OCI-LY1 (cell line): ENCODE measurements at regions not wholly inside any gene's neighbourhood (a gene's known extent, or its start where the extent isn't known, plus 50 kb on each side); places are given as distances from the start of the nearest gene placed in this dataset.

Experiments
- H2AFZ ChIP-seq: fragments of 200-600 bp; sonication (generic), shearing (Covaris generic); 2 replicates; pipeline ENCODE4 v1.6.0; 2014; ENCODE audit warnings: antibody characterized with exemption, mild to moderate bottlenecking, low read length
- H3F3A ChIP-seq: fragments of 200-600 bp; sonication (generic), shearing (Covaris generic); 2 replicates; pipeline ENCODE4 v1.6.0; 2014; ENCODE audit warnings: mild to moderate bottlenecking, antibody characterized with exemption, low read length, moderate library complexity; ENCODE audit not compliant: insufficient read depth
- H3K27ac ChIP-seq: fragments of 200-600 bp; sonication (generic); 2 replicates; pipeline ENCODE4 v1.5.1; 2014; ENCODE audit warnings: low read length, mixed run types, mild to moderate bottlenecking, low read depth; ENCODE audit not compliant: poor library complexity, severe bottlenecking
- H3K27me3 ChIP-seq: fragments of 200-600 bp; sonication (generic); 2 replicates; pipeline ENCODE4 v1.6.0; 2014; ENCODE audit warnings: antibody characterized with exemption, mild to moderate bottlenecking, low read length, moderate library complexity; ENCODE audit not compliant: insufficient read depth
- H3K36me3 ChIP-seq: fragments of 200-600 bp; sonication (generic); 2 replicates; pipeline ENCODE4 v1.6.1; 2014; ENCODE audit warnings: mild to moderate bottlenecking, antibody characterized with exemption, low read length, moderate library complexity, mixed read lengths; ENCODE audit not compliant: insufficient read depth
- H3K4me1 ChIP-seq: fragments of 200-600 bp; sonication (generic); 2 replicates; pipeline ENCODE4 v1.5.1; 2014; ENCODE audit warnings: mild to moderate bottlenecking, low read length, moderate library complexity; ENCODE audit not compliant: insufficient read depth, severe bottlenecking
- H3K4me2 ChIP-seq: fragments of 200-600 bp; sonication (generic), shearing (Covaris generic); 2 replicates; pipeline ENCODE4 v1.6.1; 2014; ENCODE audit warnings: low read length
- H3K4me3 ChIP-seq: fragments of 200-600 bp; sonication (generic); 2 replicates; pipeline ENCODE4 v1.5.1; 2014; ENCODE audit warnings: low read length, low read depth, mild to moderate bottlenecking, mixed read lengths; ENCODE audit not compliant: poor library complexity, severe bottlenecking
- H3K79me2 ChIP-seq: fragments of 200-600 bp; shearing (Covaris generic); 2 replicates; pipeline ENCODE4 v1.6.1; 2016; ENCODE audit warnings: mixed run types, low read length, mixed read lengths; ENCODE audit not compliant: insufficient read depth
- H3K9ac ChIP-seq: fragments of 200-600 bp; sonication (generic), shearing (Covaris generic); 2 replicates; pipeline ENCODE4 v1.6.1; 2014; ENCODE audit warnings: mild to moderate bottlenecking, low read length, mixed read lengths
- H3K9me2 ChIP-seq: fragments of 200-600 bp; sonication (generic), shearing (Covaris generic); 2 replicates; pipeline ENCODE4 v1.6.1; 2014; ENCODE audit warnings: low read depth, mild to moderate bottlenecking, low read length, mixed read lengths
- H3K9me3 ChIP-seq: fragments of 200-600 bp; shearing (Covaris generic); 2 replicates; pipeline ENCODE4 v1.6.1; 2014; ENCODE audit warnings: low read length, mixed read lengths
- H4K20me1 ChIP-seq: fragments of 200-600 bp; sonication (generic), shearing (Covaris generic); 2 replicates; pipeline ENCODE4 v1.6.0; 2016; ENCODE audit warnings: mild to moderate bottlenecking, low read length; ENCODE audit not compliant: insufficient read depth
- CTCF ChIP-seq: fragments of 200-600 bp; sonication (generic), shearing (Covaris generic); IDR thresholded peaks from 2 replicates; pipeline ENCODE4 v1.5.1; 2017; ENCODE audit warnings: mild to moderate bottlenecking, antibody characterized with exemption, low read length, moderate library complexity, mixed read lengths
- EZH2 ChIP-seq: fragments of 200-600 bp; sonication (generic), shearing (Covaris generic); IDR thresholded peaks from 2 replicates; pipeline ENCODE4 v1.8.0; 2017; ENCODE audit warnings: borderline replicate concordance, mixed run types, mild to moderate bottlenecking, antibody characterized with exemption, low read length, moderate library complexity, mixed read lengths

- Histone ChIP-seq H3K36me3 (no peaks in the 10 kb centered on the region), H3F3A (no peaks in the 10 kb centered on the region), H3K4me2 (no peak overlapping the region), H3K9me3 (no peaks in the 10 kb centered on the region), H3K4me1 (no peaks in the 10 kb centered on the region), H3K27me3 (no peaks in the 10 kb centered on the region), H2AFZ (no peak overlapping the region), H3K9ac (no peak overlapping the region), H4K20me1 (no peaks in the 10 kb centered on the region), H3K9me2 (no peaks in the 10 kb centered on the region), H3K4me3 (no peak overlapping the region), H3K79me2 (no peaks in the 10 kb centered on the region), H3K27ac (no peak overlapping the region)
- TF ChIP-seq CTCF (no peak), EZH2 (no peak)
These were observed 275.9 kb upstream of the GCFC2 start for GRCh38 chr2:75986617-75987016.

- Histone ChIP-seq H4K20me1 (no peaks in the 10 kb centered on the region), H3K9me2 (no peaks in the 10 kb centered on the region), H3K9ac (no peak overlapping the region), H3K4me2 (no peak overlapping the region), H3K79me2 (no peaks in the 10 kb centered on the region), H3F3A (no peaks in the 10 kb centered on the region), H3K9me3 (no peaks in the 10 kb centered on the region), H3K4me1 (no peaks in the 10 kb centered on the region), H3K36me3 (no peaks in the 10 kb centered on the region), H3K27ac (no peak overlapping the region), H3K4me3 (no peak overlapping the region), H2AFZ (no peak overlapping the region), H3K27me3 (no peaks in the 10 kb centered on the region)
- TF ChIP-seq EZH2, result no peak
- TF ChIP-seq CTCF, result no peak
These were observed 272.0 kb upstream of the GCFC2 start for GRCh38 chr2:75982719-75983118.

- Histone ChIP-seq H4K20me1 (no peaks in the 10 kb centered on the region), H3K4me1 (no peaks in the 10 kb centered on the region), H3K36me3 (no peaks in the 10 kb centered on the region), H3K9me2 (no peaks in the 10 kb centered on the region), H3K27ac (no peak overlapping the region), H3K79me2 (no peaks in the 10 kb centered on the region), H3K4me2 (no peak overlapping the region), H3K27me3 (no peaks in the 10 kb centered on the region), H3K9ac (no peak overlapping the region), H2AFZ (no peak overlapping the region), H3K9me3 (no peaks in the 10 kb centered on the region), H3F3A (no peaks in the 10 kb centered on the region), H3K4me3 (no peak overlapping the region)
- TF ChIP-seq CTCF, result no peak
- no peak for TF ChIP-seq EZH2
These were observed 253.9 kb upstream of the GCFC2 start for GRCh38 chr2:75964646-75965045.
